HK-2 (cell line): ENCODE measurements at regions not wholly inside any gene's neighbourhood (a gene's known extent, or its start where the extent isn't known, plus 50 kb on each side); places are given as distances from the start of the nearest gene placed in this dataset.

Source experiments
- DNase-seq: peaks from one replicate; pipeline ENCODE4 v3.0.0-alpha.2; 2018; ENCODE audit not compliant: unreplicated experiment

DNA sequence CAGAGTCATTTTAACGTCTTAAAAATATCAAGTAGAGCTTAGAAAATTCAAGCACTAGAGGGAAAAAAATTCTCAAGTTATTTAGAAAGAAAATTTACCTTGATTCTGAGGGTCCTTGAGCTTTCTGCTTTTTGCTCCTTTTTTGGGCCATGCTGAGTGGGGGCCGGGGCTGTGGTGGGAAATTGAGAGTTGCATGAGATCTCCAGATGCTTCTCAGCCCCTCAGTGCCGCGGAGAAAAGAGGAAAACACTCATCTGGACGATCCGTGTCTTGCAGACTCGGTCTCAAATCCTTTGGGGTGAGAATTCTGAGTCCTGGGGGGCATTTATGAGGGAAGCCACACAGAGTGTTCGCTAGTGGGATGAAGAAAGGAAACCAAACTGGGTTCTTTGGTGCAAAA lies 700.8 kb downstream of the TBC1D22A start:
- no peak for DNase-seq

DNA sequence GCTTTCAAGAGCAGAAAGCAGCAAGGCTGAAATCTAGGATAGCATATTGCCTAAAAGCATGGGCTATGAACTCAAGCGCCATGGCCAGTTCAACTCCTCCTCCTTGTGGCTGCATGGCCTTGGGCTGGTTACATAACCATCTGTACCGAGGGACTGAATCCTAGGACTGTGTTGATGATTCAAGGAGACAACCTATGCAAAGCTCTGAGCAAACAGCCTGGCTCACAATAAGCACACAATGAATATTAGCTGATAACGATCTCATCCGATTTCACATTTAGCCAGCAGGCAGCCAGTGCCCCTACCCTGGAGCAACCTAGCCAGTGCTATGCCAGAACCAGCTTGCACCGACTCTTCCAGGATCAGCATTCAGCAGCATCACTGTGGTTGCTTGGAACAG lies 698.4 kb downstream of the TBC1D22A start:
- DNase-seq: no peak

DNA sequence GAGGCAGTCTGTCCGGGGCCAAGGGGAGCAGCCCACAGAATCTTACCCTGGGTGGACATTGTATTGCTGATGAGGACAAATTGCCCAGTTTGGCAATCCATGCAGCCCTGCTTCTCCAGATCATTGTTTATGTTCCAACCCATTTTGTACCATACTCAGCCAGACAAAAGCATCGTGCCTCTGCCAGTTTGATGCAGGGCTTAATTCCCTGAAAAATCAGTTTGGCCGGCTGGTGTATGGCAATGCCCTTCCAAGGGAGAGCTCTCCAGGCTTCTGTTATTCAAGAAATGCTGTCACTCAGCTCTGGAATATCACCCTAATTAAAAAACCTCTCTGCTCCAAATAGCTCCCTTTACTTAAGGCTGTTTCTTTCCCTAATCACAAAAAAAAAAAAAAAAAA lies 697.7 kb downstream of the TBC1D22A start:
- no peak for DNase-seq

DNA sequence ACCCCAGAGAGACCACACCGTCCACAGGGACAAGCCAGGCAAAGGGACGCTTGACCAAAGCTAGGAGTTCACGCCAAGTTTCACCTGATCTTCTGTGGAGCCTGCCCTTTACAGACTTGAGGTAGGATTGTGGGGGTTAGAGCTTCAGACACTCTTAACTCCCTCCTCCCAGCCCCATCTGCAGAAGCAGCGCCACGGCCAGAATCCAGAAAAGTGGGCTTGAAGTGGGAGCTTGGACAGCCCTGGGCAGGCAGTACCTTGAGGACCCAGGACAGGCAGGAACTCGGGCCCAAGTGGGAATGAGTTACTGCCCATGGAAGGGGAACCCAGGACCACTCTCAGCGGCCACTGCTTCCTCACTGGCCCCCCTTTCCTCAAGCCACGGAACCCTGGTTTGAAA lies 695.9 kb downstream of the TBC1D22A start:
- DNase-seq: no peak

DNA sequence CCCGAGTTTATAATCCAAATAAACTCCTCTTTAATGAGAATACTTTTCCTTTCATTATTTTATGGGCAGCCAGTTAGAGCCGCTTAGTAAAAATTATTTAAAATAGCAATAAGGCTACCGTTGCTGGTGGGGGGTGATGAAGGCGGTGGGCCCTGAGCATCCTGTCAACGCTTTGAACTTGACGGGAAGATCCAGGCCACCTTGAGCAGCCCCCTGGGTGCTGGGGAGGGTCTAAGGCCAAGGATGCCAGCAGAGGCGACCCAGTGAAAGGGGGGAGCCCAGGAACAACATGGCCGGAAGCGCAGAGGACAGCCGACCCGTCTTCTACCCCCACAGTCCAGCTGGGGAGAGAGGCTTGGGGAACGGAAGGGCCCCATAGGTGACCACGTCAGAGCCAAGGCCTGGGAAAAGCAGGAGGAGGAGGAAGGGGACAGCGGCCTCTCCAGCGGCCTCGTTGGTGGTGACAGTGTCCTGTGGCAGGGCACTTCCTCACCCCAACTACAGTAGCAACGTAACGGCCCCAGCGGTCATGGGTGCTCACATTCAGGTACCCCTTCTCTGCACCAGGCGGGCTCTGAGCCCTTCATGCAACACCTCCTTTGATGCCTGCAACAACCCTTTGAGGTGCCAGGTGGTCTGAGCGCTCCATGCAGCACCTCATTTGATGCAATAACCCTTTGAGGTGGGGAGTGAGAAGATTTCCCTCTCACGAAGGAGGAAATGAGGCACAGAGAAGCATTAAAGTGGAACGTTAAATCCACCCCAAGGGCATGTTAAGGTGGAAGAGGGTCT lies 695.3 kb downstream of the TBC1D22A start:
- DNase-seq: no peak

DNA sequence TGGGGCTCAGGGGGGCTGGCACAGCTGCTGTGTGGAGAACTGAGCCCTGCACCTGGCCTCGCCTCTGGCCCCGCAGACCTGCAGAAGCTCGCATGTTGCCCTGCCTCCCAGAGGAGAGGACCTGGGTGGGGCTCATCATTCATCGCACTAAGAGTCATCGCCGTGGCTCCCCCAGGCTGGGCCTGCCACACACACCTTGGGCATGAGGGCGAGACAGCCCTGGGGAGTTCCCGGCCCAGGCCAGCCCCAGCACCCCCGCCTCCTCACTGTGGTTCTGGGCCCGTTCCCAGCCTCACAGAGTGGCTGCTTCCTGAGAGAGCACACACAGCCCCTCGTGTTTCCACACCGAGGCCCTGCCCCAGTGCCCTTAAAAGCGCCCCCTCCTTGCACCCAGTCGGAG lies 694.6 kb downstream of the TBC1D22A start:
- no peak for DNase-seq

DNA sequence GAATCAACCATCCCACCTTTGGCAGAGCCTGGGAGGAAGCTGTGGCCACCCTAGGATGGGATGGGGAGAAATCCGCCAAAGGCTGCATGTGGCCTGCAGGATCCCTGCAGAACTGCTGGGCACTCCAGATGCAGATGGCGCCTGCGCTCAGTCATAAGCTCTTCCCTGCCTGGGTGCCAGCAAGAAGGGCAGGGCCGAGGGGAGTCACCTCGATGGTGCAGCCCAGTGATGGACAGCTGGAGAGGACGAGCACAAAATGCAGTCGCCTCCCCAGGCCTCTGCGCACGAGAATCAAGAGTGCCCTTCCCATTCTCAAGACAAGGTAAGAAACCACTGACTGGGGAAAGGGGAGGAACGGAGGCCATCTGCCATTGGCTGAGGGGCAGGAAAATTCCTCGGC lies 693.6 kb downstream of the TBC1D22A start:
- DNase-seq: no peak

DNA sequence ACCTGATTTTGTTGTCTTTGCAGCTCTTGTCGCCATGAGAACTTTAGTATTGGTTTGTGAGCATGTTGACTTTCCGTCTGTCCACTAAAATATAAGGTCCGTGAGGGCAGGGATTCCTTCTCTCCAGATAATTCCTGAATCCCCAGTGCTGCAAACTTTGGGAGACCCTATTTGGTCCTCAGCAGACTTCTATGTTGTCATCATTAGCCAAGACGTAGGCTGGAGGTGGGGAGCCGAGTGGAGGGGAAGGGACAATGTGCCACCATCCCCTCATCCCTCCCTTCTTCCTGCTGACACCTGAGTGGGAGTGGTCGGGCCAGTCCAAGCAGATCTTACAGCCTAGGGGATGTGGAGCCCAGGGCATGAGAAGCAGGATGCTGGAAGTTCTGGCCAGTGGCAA lies 690.6 kb downstream of the TBC1D22A start:
- DNase-seq: no peak

DNA sequence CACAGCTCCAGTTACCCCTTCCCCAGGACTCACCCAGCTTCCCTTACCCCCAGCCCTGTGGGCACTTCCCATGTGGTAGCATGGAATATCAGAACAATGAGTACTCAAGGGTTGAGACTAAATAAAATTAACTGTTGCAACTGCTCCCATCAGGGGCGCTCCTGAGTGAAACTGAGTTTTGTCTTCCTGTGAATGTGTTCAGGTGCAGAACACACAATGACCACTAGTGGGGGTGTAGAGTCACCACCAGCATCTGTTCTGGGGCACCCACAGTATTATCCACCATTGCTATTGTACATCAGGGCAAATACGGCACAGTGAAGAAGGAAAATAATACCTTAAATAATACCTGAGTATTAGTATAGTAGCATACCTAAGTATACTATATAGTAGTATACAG lies 689.7 kb downstream of the TBC1D22A start:
- no peak for DNase-seq

DNA sequence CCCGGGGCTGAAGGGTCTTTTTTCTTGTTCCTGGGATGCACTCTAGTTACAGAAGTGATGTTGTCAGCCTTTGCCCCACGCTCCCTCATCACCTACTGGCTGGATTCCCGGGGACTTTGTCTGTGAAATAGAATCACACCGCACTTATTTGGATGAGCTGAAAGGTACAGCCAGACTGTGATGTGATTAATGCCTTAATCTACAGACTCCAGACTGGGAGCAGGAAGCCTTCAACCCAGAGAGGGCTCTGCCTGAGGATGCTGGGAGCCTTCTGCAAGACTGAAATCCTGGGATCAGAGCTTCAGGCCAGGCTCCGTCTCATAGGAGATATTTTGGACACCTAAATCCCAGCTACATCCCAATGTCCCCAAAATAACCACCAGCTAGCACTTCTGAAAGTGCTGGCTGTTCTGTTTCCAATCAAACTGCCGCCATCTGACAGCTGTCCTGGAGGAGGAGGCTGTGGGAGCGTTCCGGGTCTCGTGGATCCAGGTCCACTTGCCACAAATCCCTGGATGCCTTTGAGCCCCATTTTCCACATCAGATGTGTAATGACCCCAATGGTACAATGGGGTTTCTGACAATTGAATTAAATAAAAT lies 688.5 kb downstream of the TBC1D22A start:
- no peak for DNase-seq

DNA sequence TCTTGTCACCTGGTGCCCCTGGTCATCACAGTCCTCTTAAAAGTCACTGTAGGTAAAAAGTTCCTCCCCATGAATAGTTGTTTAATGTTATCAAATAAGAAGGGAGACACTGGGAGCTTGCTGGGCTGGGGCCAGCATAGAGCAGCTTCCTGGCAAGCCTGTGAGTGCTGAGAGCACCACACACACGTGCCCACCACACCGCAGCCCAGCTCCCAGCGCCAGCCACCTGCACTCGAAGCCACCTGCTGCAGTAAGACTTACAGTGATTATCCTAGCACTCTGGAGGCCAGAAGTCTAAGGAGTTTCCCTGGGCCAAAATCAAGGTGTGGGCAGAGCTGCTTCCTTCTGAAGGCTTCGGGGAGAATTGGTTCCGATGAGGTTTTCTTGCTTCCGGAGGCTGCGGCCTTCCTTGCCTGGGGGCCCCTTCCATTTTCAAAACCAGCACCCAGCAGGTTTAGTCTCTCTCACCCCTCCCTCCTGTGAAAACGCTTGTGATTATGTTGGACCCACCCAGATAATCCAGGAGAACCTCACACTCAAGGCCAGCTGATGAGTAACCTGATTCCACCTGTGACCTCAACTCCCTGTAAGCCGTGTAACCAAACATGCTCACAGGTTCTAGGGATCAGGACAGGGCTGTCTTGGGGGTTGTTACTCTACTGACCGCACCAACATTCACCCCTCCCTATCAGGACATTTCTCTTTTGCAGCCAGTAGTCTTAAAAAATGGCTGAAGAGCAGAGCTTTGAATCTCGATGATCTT lies 687.2 kb downstream of the TBC1D22A start:
- DNase-seq: no peak

DNA sequence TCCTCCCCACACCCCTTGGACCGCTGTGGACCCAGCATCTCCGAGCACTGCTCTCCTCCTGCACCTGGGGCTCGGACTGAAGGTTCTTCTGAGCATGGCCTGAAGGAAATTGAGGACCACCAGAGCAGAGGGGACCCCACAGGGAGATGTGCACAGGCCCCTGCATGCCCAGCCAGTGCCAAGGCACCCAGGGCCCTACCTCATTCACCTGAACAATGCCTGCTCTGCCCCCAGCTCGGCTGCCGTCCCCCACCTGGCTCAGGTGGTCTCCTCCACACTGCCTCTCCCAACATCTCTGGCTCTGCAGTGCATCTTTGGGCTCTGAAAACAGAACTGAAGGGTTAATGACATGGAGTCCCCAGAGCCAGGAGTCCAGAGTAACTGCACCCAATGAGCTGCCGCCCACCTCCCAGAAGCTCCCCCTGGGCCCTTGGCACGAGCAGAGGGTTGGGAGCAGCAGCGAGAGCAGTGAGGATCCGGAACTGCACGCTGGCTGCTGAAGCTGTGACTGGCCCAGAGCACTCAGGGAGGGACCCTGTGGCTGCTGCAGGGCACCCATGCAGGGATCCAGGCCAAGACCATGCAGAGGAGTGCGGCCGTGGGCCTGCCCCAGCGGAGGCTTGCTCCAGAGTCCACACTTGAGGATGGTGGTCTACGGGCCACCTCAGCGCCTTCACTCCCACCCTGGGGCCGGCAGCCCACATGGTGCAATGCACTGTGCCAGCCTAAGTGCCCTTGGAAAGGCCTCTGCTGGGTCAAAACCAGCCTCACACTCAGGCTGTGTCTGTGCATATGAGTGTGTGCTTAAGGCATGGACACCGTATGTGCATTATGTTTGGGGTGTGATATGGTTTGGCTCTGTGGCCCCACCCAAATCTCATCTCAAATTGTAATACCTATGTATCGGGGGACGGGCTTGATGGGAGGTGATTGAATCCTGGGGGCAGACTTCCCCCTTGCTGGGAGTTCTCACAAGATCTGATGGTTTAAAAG lies 686.1 kb downstream of the TBC1D22A start:
- DNase-seq: no peak

DNA sequence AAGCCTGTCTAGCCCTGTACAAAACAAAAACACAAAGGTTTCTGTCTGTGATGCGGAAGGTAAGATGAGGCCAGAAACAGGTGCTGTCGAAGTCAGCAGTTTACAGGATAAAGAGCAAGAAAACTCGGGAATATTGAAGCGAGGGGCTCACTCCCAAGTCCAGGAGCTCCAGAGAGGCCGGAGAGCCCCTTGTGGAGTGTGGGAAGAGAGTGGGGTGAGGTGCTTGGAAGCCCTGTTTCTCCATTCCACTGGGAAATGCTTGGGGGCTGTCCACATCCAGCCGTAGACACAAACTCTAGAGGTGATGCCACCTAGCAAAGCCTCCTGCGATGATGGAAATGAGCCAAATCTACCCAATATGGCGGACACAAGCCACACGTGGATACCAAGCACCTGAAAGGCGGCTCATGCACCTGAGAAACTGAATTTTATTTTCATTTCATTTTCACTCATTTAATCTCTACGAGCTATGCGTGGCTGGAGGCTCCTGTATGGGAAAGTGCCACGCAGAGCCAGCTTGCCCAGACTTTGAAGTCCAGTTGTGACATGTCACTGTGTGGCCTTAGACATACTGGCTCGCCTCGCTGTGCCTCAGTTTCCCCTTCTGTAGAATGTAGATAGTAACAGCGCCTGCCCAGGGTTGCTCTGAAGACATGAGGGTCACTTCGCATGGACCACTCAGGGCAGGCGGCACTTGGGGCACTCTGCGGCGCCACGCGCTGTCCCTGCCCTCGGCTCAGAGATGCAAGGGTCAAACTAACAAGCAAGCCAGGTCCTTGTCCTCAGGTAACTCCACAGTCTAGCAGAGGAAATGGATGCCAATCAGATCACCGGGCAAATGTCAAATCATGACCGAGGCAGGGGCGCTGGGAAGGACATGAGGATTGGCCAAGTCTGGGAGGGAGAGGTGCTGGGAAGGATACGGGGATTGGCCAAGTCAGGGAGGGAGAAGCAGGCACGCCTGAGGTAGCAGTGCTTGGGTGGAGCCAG lies 684.7 kb downstream of the TBC1D22A start:
- DNase-seq: no peak

DNA sequence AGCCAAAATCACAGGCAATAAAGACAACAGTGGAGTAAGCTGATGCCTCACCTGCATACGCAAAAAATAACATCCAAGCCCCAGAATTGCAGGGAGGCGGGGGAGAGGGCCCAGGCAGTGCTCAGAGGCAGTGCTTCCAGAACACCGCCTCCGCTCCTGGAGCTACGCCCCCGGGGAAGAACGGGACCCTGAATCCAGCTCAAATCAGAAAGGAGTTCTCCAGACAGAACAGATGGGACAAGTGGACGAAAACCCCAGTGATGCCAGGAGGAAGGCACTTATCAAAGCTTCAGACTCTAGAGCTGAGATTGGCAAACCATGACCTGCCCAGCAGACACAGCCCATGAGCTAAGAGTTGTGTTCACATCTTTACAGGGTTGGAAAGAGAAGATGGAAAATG lies 683.9 kb downstream of the TBC1D22A start:
- DNase-seq: no peak

DNA sequence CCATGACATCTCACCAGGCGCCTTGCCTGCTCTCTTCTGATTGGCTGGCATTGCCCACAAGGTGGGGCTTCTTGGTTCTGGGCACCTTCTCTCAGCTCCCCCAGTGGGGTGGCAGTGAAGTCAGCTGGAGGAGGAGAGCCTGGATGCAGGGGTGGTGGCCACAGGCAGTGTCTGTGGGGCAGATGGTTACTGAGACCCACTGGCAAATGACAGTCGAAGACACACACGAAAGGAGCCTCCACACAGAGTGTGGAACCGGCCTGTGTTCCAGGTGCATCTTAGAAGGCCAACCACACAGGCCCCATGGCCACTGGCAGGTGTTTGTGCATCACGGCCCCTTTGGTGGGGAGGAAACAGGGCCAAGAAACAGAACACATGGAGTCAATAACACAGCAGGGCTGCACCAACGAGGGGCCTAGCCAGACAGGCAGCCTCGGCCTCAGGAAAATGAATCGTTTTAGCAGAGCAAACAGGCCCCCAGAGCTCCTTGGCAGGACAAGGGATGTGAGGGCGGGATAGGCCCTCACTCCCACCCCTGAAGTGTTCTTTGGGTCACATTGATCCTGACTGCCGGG lies 683.4 kb downstream of the TBC1D22A start:
- DNase-seq: no peak

DNA sequence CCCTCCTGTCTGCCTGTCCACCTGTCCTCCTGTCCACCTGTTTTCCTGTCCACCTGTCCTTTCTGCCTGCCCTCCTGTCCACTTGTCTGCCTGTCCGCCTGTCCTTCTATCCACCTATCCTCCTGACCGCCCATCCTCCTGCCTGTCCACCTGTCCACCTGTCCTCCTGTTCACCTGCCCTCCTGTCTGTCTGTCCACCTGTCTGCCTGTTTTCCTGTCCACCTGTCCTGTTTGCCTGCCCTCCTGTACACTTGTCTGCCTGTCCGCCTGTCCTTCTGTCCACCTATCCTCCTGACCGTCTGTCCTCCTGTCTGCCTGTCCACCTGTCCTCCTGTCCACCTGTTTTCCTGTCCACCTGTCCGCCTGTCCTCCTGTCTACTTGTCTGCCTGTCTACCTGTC lies 682.8 kb downstream of the TBC1D22A start:
- no peak for DNase-seq

DNA sequence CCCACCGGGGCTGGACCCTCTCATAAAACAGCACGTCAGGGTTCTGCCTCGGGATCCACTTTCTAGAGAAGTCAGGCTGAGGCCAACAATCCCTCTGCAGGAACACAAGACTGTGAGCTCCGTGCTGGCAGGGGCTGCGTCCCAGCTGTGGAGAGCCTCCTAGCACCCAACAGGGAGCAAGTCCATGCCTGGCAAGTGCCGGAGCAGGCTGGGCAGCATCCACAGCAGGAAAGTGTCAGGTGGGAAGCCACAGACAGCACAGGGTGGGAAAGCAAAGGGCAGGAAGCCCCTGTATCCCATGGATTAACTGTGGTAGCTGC lies 682.3 kb downstream of the TBC1D22A start:
- no peak for DNase-seq

DNA sequence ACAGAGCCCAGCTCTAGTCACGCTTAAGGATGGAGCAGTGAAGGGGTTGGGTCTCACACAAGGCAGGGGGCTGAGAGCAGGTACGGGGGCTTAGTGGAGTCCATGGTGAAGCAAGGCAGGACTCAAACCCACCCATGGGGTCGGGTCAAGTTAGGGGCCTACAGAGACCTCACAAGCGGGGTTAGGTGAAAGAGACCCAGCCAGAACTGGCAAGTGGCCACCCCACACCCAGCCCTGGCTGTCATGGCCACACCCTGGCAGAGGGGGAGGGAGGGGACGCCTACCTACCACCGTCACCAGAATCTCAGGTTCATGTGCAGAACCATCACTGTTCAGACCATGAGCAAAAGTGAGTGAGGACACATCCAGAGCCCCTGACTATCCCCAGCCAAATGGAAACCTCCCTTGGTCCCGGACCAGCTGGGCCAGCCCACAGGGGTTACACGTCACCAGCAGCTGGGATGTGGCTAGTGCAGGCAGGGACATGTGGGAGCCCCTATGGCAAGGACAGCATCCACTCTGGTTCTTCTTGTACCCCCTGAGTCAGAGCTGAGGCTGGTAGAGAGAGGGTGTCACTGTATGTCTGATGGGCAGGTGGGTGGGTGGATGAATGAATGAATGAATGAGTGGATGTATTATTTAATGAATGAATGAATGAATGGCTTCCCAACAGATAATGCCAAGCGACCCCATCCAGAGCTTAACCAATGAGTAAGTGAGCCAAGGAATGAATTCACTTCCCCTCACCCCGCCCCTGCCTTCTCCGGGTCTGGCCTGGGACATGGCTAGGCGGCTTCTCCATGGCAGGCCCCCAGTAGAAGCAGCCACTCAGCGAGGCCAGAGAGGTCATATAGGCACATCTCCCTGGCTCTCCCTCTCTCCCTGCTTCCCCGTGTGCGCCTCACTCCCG lies 681.6 kb downstream of the TBC1D22A start:
- no peak for DNase-seq

DNA sequence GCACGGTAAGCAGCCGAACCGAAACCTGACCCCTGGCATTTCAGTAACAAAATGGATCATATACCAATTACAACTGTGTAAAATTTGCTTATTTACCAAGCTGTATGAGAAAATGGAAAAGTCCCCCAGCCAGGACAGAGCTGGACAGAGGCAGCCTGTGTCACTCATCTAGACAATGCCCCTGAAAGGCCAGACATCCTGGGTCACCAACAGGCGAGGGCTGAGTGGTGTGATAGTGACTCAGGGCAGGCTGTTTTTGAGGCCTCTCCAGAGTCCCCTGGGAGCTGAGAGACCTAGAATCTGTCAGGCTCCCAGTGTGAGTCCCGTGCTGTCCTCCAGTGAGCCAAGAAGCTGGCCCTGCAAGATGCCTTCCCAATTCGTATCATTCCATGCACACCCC lies 680.4 kb downstream of the TBC1D22A start:
- no peak for DNase-seq
